SK-N-SH (cell line): ENCODE measurements at regions not wholly inside any gene's neighbourhood (a gene's known extent, or its start where the extent isn't known, plus 50 kb on each side); places are given as distances from the start of the nearest gene placed in this dataset.

ENCODE experiments used
- CTCF ChIA-PET: fragments of 300-600, 350-600 bp; formaldehyde crosslinking; extraction: SDS; loops from one replicate; lab custom pipeline; 2021; lab: Yijun Ruan, JAX
- POLR2A ChIA-PET: fragments of 350-600 bp; sonication (Branson Sonifier 250); formaldehyde crosslinking; extraction: SDS; loops from one replicate; lab custom pipeline; 2020; ENCODE audit warnings: antibody characterized with exemption, inconsistent platforms; lab: Yijun Ruan, JAX
- DNase-seq: peaks from one replicate; pipeline ENCODE4 v3.0.0; 2012
- H2AFZ ChIP-seq: fragments of 200-600 bp; sonication (generic); 2 replicates; pipeline ENCODE4 v1.8.1; 2016; ENCODE audit warnings: antibody characterized with exemption, mild to moderate bottlenecking, low read depth
- H3F3A ChIP-seq: fragments of 200-600 bp; sonication (generic); replicated peaks from 2 replicates; pipeline ENCODE3; 2016; ENCODE audit warnings: antibody characterized with exemption, mild to moderate bottlenecking; ENCODE audit not compliant: insufficient read depth
- H3K27ac ChIP-seq, 2 experiments: fragments of 200-500 bp in 1 of 2; fragments of 200-600 bp in 1 of 2; sonication (Bioruptor generic) in 1 of 2; sonication (generic), shearing (Covaris generic) in 1 of 2; 2 replicates each; pipeline versions ENCODE4 v1.5.1 to v1.6.1; 2014 to 2016; ENCODE audit warnings: low read depth in 2 of 2, inconsistent platforms in 1 of 2, low read length in 1 of 2, mild to moderate bottlenecking in 1 of 2, mixed read lengths in 1 of 2
- H3K27me3 ChIP-seq: fragments of 200-600 bp; sonication (generic), shearing (Covaris generic); 2 replicates; pipeline ENCODE4 v1.6.1; 2016; ENCODE audit warnings: mixed run types; ENCODE audit not compliant: insufficient read depth
- H3K36me3 ChIP-seq, 2 experiments: fragments of 200-500 bp in 1 of 2; fragments of 200-600 bp in 1 of 2; sonication (Bioruptor generic) in 1 of 2; sonication (generic) in 1 of 2; replicated peaks in 1 of 2; 2 replicates each; pipeline versions ENCODE3 to v1.5.1; 2014 to 2016; ENCODE audit warnings: low read length in 1 of 2, mild to moderate bottlenecking in 1 of 2; ENCODE audit not compliant: insufficient read depth in 2 of 2, control insufficient read depth in 1 of 2
- H3K4me1 ChIP-seq, 2 experiments: fragments of 200-500 bp in 1 of 2; fragments of 200-600 bp in 1 of 2; sonication (Bioruptor generic) in 1 of 2; sonication (generic), shearing (Covaris generic) in 1 of 2; 2 replicates each; pipeline versions ENCODE4 v1.5.1 to v1.6.1; 2014 to 2016; ENCODE audit warnings: low read depth in 1 of 2, low read length in 1 of 2, mixed run types in 1 of 2; ENCODE audit not compliant: insufficient read depth in 2 of 2, control insufficient read depth in 1 of 2
- H3K4me2 ChIP-seq: fragments of 200-600 bp; sonication (generic), shearing (Covaris generic); 2 replicates; pipeline ENCODE4 v1.6.1; 2017; ENCODE audit warnings: mixed run types
- H3K4me3 ChIP-seq, 2 experiments: fragments of 200-500 bp in 1 of 2; fragments of 200-600 bp in 1 of 2; sonication (Bioruptor generic) in 1 of 2; sonication (generic), shearing (Covaris generic) in 1 of 2; 2 replicates each; pipeline versions ENCODE4 v1.5.1 to v1.8.1; 2014 to 2016; ENCODE audit warnings: low read depth in 2 of 2, inconsistent platforms in 1 of 2, low read length in 1 of 2, mild to moderate bottlenecking in 1 of 2, mixed read lengths in 1 of 2, moderate library complexity in 1 of 2
- H3K79me2 ChIP-seq: fragments of 200-600 bp; sonication (generic); 2 replicates; pipeline ENCODE4 v1.8.1; 2017; ENCODE audit warnings: mild to moderate bottlenecking; ENCODE audit not compliant: insufficient read depth
- H3K9ac ChIP-seq: fragments of 200-600 bp; sonication (generic); 2 replicates; pipeline ENCODE4 v1.6.1; 2017; ENCODE audit warnings: mixed run types
- H3K9me2 ChIP-seq: fragments of 200-600 bp; sonication (generic); 2 replicates; pipeline ENCODE4 v1.6.1; 2017; ENCODE audit warnings: mixed run types
- H3K9me3 ChIP-seq: fragments of 200-600 bp; sonication (generic); 2 replicates; pipeline ENCODE4 v1.6.1; 2017; ENCODE audit warnings: mixed run types, mild to moderate bottlenecking, moderate library complexity
- H4K20me1 ChIP-seq: fragments of 200-600 bp; sonication (generic); 2 replicates; pipeline ENCODE4 v1.6.1; 2017; ENCODE audit warnings: mild to moderate bottlenecking, mixed run types; ENCODE audit not compliant: insufficient read depth
- CHD2 ChIP-seq: fragments of 150-350 bp; IDR thresholded peaks from 2 replicates; pipeline ENCODE4 v1.6.1; 2018; ENCODE audit warnings: low read length; ENCODE audit not compliant: partially characterized antibody
- ELF1 ChIP-seq: IDR thresholded peaks from 2 replicates; pipeline ENCODE4 v1.4.0; 2012
- FOSL2 ChIP-seq: IDR thresholded peaks from 2 replicates; pipeline ENCODE4 v1.4.0; 2012; ENCODE audit warnings: low read depth, mild to moderate bottlenecking, moderate library complexity, borderline replicate concordance
- FOXJ3 ChIP-seq: sonication (generic); formaldehyde crosslinking; IDR thresholded peaks from 2 replicates; pipeline ENCODE4 v1.5.1; 2020; ENCODE audit warnings: mild to moderate bottlenecking, missing genetic modification reagents
- FOXM1 ChIP-seq: IDR thresholded peaks from 2 replicates; pipeline ENCODE4 v1.4.0; 2012; ENCODE audit warnings: low read depth, mild to moderate bottlenecking
- GATA2 ChIP-seq: sonication (generic); formaldehyde crosslinking; IDR thresholded peaks from 2 replicates; pipeline ENCODE4 v1.5.0; 2020; ENCODE audit warnings: mild to moderate bottlenecking, missing genetic modification reagents
- JUND ChIP-seq: IDR thresholded peaks from 2 replicates; pipeline ENCODE4 v1.4.0; 2012
- MEF2A ChIP-seq: IDR thresholded peaks from 2 replicates; pipeline ENCODE4 v1.4.0; 2012; ENCODE audit warnings: low read depth, borderline replicate concordance
- MXI1 ChIP-seq: IDR thresholded peaks from 2 replicates; pipeline ENCODE4 v1.6.1; 2012; ENCODE audit warnings: mild to moderate bottlenecking, low read depth, low read length, improper control_type of control experiment
- NFIC ChIP-seq: IDR thresholded peaks from 2 replicates; pipeline ENCODE4 v1.4.0; 2012; ENCODE audit warnings: borderline replicate concordance
- PBX3 ChIP-seq: IDR thresholded peaks from 2 replicates; pipeline ENCODE4; 2012
- POLR2AphosphoS5 ChIP-seq: IDR thresholded peaks from 2 replicates; pipeline ENCODE4 v1.6.1; 2012; ENCODE audit warnings: low read depth, low read length
- RAD21 ChIP-seq: IDR thresholded peaks from 2 replicates; pipeline ENCODE4 v1.6.1; 2012; ENCODE audit warnings: mild to moderate bottlenecking, low read length
- RCOR1 ChIP-seq: fragments of 150-350 bp; IDR thresholded peaks from 2 replicates; pipeline ENCODE4 v1.6.1; 2017; ENCODE audit warnings: antibody characterized with exemption, low read length
- RFX5 ChIP-seq: IDR thresholded peaks from 2 replicates; pipeline ENCODE4 v1.6.1; 2012; ENCODE audit warnings: mild to moderate bottlenecking, improper control_type of control experiment, low read length
- RXRA ChIP-seq: IDR thresholded peaks from 2 replicates; pipeline ENCODE4 v1.4.0; 2012; ENCODE audit warnings: low read depth, mild to moderate bottlenecking, borderline replicate concordance
- SIN3A ChIP-seq: IDR thresholded peaks from 2 replicates; pipeline ENCODE4 v1.6.1; 2012; ENCODE audit warnings: low read depth, mild to moderate bottlenecking, low read length, moderate library complexity, borderline replicate concordance
- SMC3 ChIP-seq: IDR thresholded peaks from 2 replicates; pipeline ENCODE4 v1.6.1; 2012; ENCODE audit warnings: low read depth, low read length, improper control_type of control experiment
- TCF12 ChIP-seq: IDR thresholded peaks from 2 replicates; pipeline ENCODE4 v1.4.0; 2012
- TEAD4 ChIP-seq: IDR thresholded peaks from 2 replicates; pipeline ENCODE4 v1.4.0; 2012; ENCODE audit warnings: mild to moderate bottlenecking, borderline replicate concordance; ENCODE audit not compliant: insufficient read depth
- YY1 ChIP-seq: IDR thresholded peaks from 2 replicates; pipeline ENCODE4 v1.4.0; 2012; ENCODE audit warnings: low read depth, mild to moderate bottlenecking
- WGBS: methylation state at CpG from one replicate; pipeline ENCODE4 v1.1.6; 2017; ENCODE audit warnings: low lambda C conversion rate; 5-methylcytosine and 5-hydroxymethylcytosine counted together
- TF ChIP-seq, protein P1 (sequence below): fragments of 150-350 bp; IDR thresholded peaks from 2 replicates; pipeline ENCODE4 v1.6.1; 2017; ENCODE audit warnings: antibody characterized with exemption, low read length, low read depth, borderline replicate concordance
- TF ChIP-seq, protein P2 (sequence below): IDR thresholded peaks from 2 replicates; pipeline ENCODE4 v1.6.1; 2012; ENCODE audit warnings: mild to moderate bottlenecking, low read depth, low read length, moderate library complexity
- TF ChIP-seq, protein P3 (sequence below): fragments of 150-350 bp; IDR thresholded peaks from 2 replicates; pipeline ENCODE4 v1.6.1; 2016; ENCODE audit warnings: mild to moderate bottlenecking, low read depth, low read length

DNA sequence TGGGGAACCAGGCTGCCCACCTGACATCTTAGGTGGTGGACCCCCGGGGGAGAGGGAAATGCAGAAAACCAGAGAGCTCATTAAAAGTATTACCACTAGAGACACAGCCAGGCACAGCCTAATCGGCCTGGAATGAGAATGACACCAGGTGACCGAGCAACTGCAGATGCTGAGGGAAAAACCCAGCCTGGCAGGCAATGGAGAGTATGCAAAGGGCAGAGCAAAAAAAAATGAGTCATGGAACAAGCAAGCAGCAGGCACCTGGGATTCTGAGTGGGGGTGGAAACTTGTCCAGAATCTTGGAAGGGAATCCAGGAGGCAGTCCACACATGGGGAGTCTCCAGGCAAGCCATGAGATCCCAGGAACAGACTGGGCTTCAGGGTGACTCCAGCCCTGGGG is 183.7 kb upstream of the LRRN1 start:
- Histone ChIP-seq H3K9me2 (no peaks in the 10 kb centered on the region), H3F3A (no peaks in the 10 kb centered on the region), H3K9me3 (no peaks in the 10 kb centered on the region; the same call in 1 of the 2 replicates), H2AFZ (no peak overlapping the region), H3K79me2 (no peaks in the 10 kb centered on the region), H3K27me3 (no peaks in the 10 kb centered on the region), H4K20me1 (no peaks in the 10 kb centered on the region), H3K4me1 (no peaks in the 10 kb centered on the region), H3K4me3 (no peak overlapping the region), H3K9ac (no peak overlapping the region), H3K27ac (no peak overlapping the region), H3K36me3 (no peaks in the 10 kb centered on the region), H3K4me2 (no peak overlapping the region)
- ChIA-PET POLR2A (no interaction called here), CTCF (no interaction called here)
- 2% methylated on average over 3 of the region's 3 CpGs for WGBS
- TF ChIP-seq FOSL2 (no peak), FOXJ3 (CRISPR knock-in tag) (no peak), GATA2 (no peak), RFX5 (no peak), TCF12 (no peak), JUND (no peak), RCOR1 (no peak), MEF2A (no peak), RAD21 (no peak), FOXM1 (no peak), SIN3A (no peak), SMC3 (no peak), POLR2AphosphoS5 (no peak)
- TF ChIP-seq, protein P1, sequence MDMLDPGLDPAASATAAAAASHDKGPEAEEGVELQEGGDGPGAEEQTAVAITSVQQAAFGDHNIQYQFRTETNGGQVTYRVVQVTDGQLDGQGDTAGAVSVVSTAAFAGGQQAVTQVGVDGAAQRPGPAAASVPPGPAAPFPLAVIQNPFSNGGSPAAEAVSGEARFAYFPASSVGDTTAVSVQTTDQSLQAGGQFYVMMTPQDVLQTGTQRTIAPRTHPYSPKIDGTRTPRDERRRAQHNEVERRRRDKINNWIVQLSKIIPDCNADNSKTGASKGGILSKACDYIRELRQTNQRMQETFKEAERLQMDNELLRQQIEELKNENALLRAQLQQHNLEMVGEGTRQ: no peak
- DNase-seq: no peak

DNA sequence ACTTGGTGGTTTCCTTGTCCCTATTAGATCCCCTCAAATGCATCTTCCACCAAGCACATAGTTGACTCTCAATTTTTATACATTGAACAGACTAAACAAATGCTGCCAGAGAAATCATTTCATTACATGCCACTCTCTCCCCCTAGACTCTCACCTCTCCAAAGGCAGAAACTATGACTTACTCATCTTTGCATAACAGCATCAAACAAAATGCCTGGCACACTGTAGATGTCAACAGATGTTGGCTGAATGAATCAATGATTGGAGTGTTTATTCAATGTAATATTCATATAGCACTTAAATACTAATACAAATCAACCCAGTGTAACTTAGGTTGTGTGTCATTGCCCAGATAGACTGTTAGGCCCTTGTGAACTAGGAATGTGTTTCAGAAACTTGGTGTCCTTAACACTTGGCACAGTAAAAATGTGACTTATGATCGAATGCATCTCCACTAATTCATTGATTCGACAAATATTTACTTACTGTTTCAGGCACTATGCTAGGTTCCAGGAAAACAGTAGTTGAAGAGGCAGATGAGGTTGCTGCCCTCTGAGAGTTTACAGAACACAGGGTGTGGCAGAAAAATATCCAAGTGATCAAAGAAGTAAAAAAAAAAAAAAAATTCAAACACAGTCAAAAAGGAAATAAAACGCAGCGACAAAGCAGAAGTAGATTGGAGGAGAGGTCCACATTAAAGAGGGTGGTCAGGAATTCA is 188.5 kb upstream of the LRRN1 start:
- CTCF ChIA-PET: no interaction called here
- H2AFZ ChIP-seq: no peak overlapping the region
- no peaks in the 10 kb centered on the region for H3F3A ChIP-seq
- 21% methylated on average over 4 of the region's 4 CpGs for WGBS
- no peak overlapping the region for H3K27ac ChIP-seq
- H3K79me2 ChIP-seq: no peaks in the 10 kb centered on the region
- H4K20me1 ChIP-seq: no peaks in the 10 kb centered on the region
- POLR2A ChIA-PET: no interaction called here
- no peaks in the 10 kb centered on the region for H3K4me1 ChIP-seq
- H3K36me3 ChIP-seq: no peaks in the 10 kb centered on the region
- H3K9me2 ChIP-seq: no peaks in the 10 kb centered on the region
- DNase-seq: no peak
- H3K27me3 ChIP-seq: no peaks in the 10 kb centered on the region
- H3K4me2 ChIP-seq: no peak overlapping the region
- H3K4me3 ChIP-seq: no peak overlapping the region
- H3K9ac ChIP-seq: no peak overlapping the region
- no peaks in the 10 kb centered on the region for H3K9me3 ChIP-seq
- TF ChIP-seq MEF2A: no peak
- no peak for TF ChIP-seq RAD21
- no peak for TF ChIP-seq JUND
- no peak for TF ChIP-seq CHD2
- TF ChIP-seq, protein P2, sequence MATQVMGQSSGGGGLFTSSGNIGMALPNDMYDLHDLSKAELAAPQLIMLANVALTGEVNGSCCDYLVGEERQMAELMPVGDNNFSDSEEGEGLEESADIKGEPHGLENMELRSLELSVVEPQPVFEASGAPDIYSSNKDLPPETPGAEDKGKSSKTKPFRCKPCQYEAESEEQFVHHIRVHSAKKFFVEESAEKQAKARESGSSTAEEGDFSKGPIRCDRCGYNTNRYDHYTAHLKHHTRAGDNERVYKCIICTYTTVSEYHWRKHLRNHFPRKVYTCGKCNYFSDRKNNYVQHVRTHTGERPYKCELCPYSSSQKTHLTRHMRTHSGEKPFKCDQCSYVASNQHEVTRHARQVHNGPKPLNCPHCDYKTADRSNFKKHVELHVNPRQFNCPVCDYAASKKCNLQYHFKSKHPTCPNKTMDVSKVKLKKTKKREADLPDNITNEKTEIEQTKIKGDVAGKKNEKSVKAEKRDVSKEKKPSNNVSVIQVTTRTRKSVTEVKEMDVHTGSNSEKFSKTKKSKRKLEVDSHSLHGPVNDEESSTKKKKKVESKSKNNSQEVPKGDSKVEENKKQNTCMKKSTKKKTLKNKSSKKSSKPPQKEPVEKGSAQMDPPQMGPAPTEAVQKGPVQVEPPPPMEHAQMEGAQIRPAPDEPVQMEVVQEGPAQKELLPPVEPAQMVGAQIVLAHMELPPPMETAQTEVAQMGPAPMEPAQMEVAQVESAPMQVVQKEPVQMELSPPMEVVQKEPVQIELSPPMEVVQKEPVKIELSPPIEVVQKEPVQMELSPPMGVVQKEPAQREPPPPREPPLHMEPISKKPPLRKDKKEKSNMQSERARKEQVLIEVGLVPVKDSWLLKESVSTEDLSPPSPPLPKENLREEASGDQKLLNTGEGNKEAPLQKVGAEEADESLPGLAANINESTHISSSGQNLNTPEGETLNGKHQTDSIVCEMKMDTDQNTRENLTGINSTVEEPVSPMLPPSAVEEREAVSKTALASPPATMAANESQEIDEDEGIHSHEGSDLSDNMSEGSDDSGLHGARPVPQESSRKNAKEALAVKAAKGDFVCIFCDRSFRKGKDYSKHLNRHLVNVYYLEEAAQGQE: no peak
- TF ChIP-seq GATA2: no peak
- TF ChIP-seq POLR2AphosphoS5: no peak
- TF ChIP-seq, protein P3, sequence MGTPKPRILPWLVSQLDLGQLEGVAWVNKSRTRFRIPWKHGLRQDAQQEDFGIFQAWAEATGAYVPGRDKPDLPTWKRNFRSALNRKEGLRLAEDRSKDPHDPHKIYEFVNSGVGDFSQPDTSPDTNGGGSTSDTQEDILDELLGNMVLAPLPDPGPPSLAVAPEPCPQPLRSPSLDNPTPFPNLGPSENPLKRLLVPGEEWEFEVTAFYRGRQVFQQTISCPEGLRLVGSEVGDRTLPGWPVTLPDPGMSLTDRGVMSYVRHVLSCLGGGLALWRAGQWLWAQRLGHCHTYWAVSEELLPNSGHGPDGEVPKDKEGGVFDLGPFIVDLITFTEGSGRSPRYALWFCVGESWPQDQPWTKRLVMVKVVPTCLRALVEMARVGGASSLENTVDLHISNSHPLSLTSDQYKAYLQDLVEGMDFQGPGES: no peak
- TF ChIP-seq TEAD4: no peak
- no peak for TF ChIP-seq RXRA
- no peak for TF ChIP-seq YY1
- no peak for TF ChIP-seq ELF1
- no peak for TF ChIP-seq NFIC
- no peak for TF ChIP-seq MXI1
- TF ChIP-seq PBX3: no peak
